ENCODE measurements at regions not wholly inside any gene's neighbourhood (a gene's known extent, or its start where the extent isn't known, plus 50 kb on each side); places are given as distances from the start of the nearest gene placed in this dataset.
A peak's percentile ranks its signal among the peaks of the same experiment; 100 is the strongest.

GRCh38 chr1:199109160-199109559 is 470.3 kb downstream of the PTPRC start:
- Histone ChIP-seq H3K9me3 (ENCODE audit: insufficient read depth, low read length, severe bottlenecking) (peaks cover 31% of the 10 kb centered on the region), H3K36me3 (ENCODE audit: insufficient read depth, low read length) (no peaks in the 10 kb centered on the region), H3K9ac (ENCODE audit: low read depth, low read length) (no peak overlapping the region), H3K4me3 (ENCODE audit: low read depth in 1 of 2, low read length in 2 of 2) (no peak overlapping the region), H3K4me2 (ENCODE audit: insufficient read depth, low read length) (no peak overlapping the region), H3K27ac (ENCODE audit: low read length) (peak overlapping the region; percentile 65), H3K27me3 (ENCODE audit: insufficient read depth, low read length, poor library complexity) (no peaks in the 10 kb centered on the region), H3K79me2 (ENCODE audit: insufficient read depth, low read length) (peaks cover 28% of the 10 kb centered on the region), H4K20me1 (ENCODE audit: insufficient read depth, low read length) (no peaks in the 10 kb centered on the region), H2AFZ (ENCODE audit: low read depth, low read length) (peak overlapping the region; percentile 14), H3K4me1 (ENCODE audit: insufficient read depth, low read length) (peaks cover 55% of the 10 kb centered on the region)
- ATAC-seq (ENCODE audit: insufficient read depth, low read depth) (no peak), DNase-seq (no peak)
- no peak for TF ChIP-seq EZH2 (IDR thresholded peaks at IDR 0.05; ENCODE audit: borderline replicate concordance, low read depth, low read length, severe bottlenecking)
- TF ChIP-seq CTCF (IDR thresholded peaks at IDR 0.05; ENCODE audit: borderline replicate concordance, extremely low read depth, low read length, poor library complexity, severe bottlenecking): no peak

DNA sequence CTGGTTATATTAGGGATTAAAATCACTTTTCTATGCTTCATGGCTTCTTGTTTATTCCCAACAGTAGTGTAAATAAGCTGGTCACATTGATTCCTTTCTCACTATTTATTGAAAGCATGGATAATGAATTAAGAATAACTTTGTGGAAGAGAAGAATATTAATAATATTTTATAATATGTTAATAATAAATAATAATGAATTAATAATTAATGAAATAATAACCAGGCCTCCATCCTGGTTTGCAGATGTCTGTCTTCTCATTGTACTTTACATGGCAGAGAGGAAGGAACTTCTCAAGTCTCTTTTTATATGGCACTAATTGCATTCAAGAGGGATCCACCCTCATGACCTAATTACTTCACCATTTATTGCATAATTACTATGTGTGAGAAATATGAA is 473.5 kb downstream of the PTPRC start:
- no peak overlapping the region for H3K9ac ChIP-seq (ENCODE audit: low read depth, low read length)

DNA sequence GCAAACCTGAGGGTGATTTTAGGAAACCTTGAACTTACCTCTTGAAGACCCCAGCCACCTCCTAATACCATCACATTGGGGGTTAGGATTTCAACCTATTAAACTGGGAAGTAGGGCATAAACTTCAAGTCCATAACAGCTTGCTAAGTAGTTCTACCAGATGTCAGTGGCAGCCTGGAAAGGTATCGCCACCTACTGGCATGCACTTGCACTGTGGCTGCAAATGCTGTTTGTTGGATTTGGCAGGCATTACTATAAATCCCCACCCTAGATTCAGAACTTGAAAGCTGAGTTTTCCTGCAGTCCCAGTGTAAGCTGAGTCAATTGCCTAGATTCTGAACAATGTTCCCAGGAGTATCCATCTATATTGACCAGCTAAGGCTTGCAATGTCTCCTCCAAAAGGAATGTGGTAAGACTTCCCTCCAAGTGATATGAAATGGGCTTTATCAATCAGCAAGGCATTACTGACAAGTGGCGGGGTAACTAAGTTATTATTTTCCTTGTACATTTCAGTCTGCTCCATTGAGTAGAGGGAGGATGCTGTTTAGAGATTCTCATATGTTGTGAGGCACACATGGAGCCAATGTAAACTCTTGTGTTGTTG is 474.5 kb downstream of the PTPRC start:
- ATAC-seq (ENCODE audit: insufficient read depth, low read depth): peak; percentile 73
- H2AFZ ChIP-seq (ENCODE audit: low read depth, low read length): peak overlapping the region; percentile 42; the same call in 1 of the 2 replicates

More for the DNA sequence above, 473.5 kb downstream of the PTPRC start:
- Histone ChIP-seq H2AFZ (ENCODE audit: low read depth, low read length) (no peak overlapping the region), H4K20me1 (ENCODE audit: insufficient read depth, low read length) (no peaks in the 10 kb centered on the region), H3K27me3 (ENCODE audit: insufficient read depth, low read length, poor library complexity) (no peaks in the 10 kb centered on the region), H3K27ac (ENCODE audit: low read length) (peak overlapping the region; percentile 74), H3K4me1 (ENCODE audit: insufficient read depth, low read length) (peaks cover 57% of the 10 kb centered on the region), H3K4me2 (ENCODE audit: insufficient read depth, low read length) (no peak overlapping the region), H3K79me2 (ENCODE audit: insufficient read depth, low read length) (peaks cover 34% of the 10 kb centered on the region), H3K36me3 (ENCODE audit: insufficient read depth, low read length) (no peaks in the 10 kb centered on the region), H3K9me3 (ENCODE audit: insufficient read depth, low read length, severe bottlenecking) (peaks cover 16% of the 10 kb centered on the region), H3K4me3 (ENCODE audit: low read depth in 1 of 2, low read length in 2 of 2) (no peak overlapping the region)
- ATAC-seq (ENCODE audit: insufficient read depth, low read depth) (no peak), DNase-seq (no peak)
- TF ChIP-seq EZH2 (IDR thresholded peaks at IDR 0.05; ENCODE audit: borderline replicate concordance, low read depth, low read length, severe bottlenecking) (no peak), CTCF (IDR thresholded peaks at IDR 0.05; ENCODE audit: borderline replicate concordance, extremely low read depth, low read length, poor library complexity, severe bottlenecking) (no peak)

More for the DNA sequence above, 474.5 kb downstream of the PTPRC start:
- H3K27me3 ChIP-seq (ENCODE audit: insufficient read depth, low read length, poor library complexity): no peaks in the 10 kb centered on the region
- peaks cover 11% of the 10 kb centered on the region for H3K9me3 ChIP-seq (ENCODE audit: insufficient read depth, low read length, severe bottlenecking)
- DNase-seq: peak; percentile 81
- peaks cover 52% of the 10 kb centered on the region for H3K4me1 ChIP-seq (ENCODE audit: insufficient read depth, low read length)
- peaks cover 34% of the 10 kb centered on the region for H3K79me2 ChIP-seq (ENCODE audit: insufficient read depth, low read length)
- H3K27ac ChIP-seq (ENCODE audit: low read length): peak overlapping the region; percentile 74
- H3K4me2 ChIP-seq (ENCODE audit: insufficient read depth, low read length): no peak overlapping the region
- no peaks in the 10 kb centered on the region for H4K20me1 ChIP-seq (ENCODE audit: insufficient read depth, low read length)
- TF ChIP-seq CTCF (IDR thresholded peaks at IDR 0.05; ENCODE audit: borderline replicate concordance, extremely low read depth, low read length, poor library complexity, severe bottlenecking) (peak; percentile 94), EZH2 (IDR thresholded peaks at IDR 0.05; ENCODE audit: borderline replicate concordance, low read depth, low read length, severe bottlenecking) (no peak)
- H3K36me3 ChIP-seq (ENCODE audit: insufficient read depth, low read length): no peaks in the 10 kb centered on the region
- peak overlapping the region; percentile 22; the same call in 1 of the 2 replicates for H3K9ac ChIP-seq (ENCODE audit: low read depth, low read length)
- H3K4me3 ChIP-seq (ENCODE audit: low read depth in 1 of 2, low read length in 2 of 2): no peak overlapping the region

Measured in DND-41 (cell line).